Natural killer cell (primary cell): ENCODE measurements at regions not wholly inside any gene's neighbourhood (a gene's known extent, or its start where the extent isn't known, plus 50 kb on each side); places are given as distances from the start of the nearest gene placed in this dataset.
A peak's percentile ranks its signal among the peaks of the same experiment; 100 is the strongest.

Experiments
- ATAC-seq, 3 donors: fragments of 150-1000 bp in 2 of 3; fragments of 200-7000 bp in 1 of 3; cut with Tn5 transposase; 1 replicate in 1 of 3; 2 replicates in 2 of 3; pipeline ENCODE4 v1.10.0; 2021; ENCODE audit warnings: mild to moderate bottlenecking in 2 of 3, moderate library complexity in 2 of 3
- DNase-seq, 2 donors: peaks; one replicate each; pipeline versions ENCODE4 v3.0.0 to v3.0.0-alpha.2; 2013 to 2021; ENCODE audit warnings: mixed read lengths in 1 of 2
- H3K27ac ChIP-seq: one replicate; pipeline ENCODE4 v1.5.1; 2013; ENCODE audit warnings: mild to moderate bottlenecking, low read length
- H3K27me3 ChIP-seq: one replicate; pipeline ENCODE4 v1.6.1; 2013; ENCODE audit warnings: low read length; ENCODE audit not compliant: control insufficient read depth, insufficient read depth
- H3K36me3 ChIP-seq: one replicate; pipeline ENCODE4 v1.6.1; 2013; ENCODE audit warnings: low read length; ENCODE audit not compliant: control insufficient read depth, insufficient read depth
- H3K4me1 ChIP-seq: one replicate; pipeline ENCODE4 v1.6.1; 2013; ENCODE audit warnings: low read length; ENCODE audit not compliant: control insufficient read depth, insufficient read depth
- H3K4me3 ChIP-seq: one replicate; pipeline ENCODE4 v1.5.1; 2013; ENCODE audit warnings: low read length
- H3K9me3 ChIP-seq: one replicate; pipeline ENCODE4 v1.6.1; 2013; ENCODE audit warnings: low read length; ENCODE audit not compliant: control insufficient read depth, insufficient read depth
- H3K27ac Mint-ChIP-seq, 2 donors: one replicate each; pipeline ENCODE4 v1.8.0; 2022; ENCODE audit warnings: mild to moderate bottlenecking in 2 of 2, mixed read lengths in 2 of 2, moderate library complexity in 1 of 2
- H3K27me3 Mint-ChIP-seq, 2 donors: one replicate each; pipeline ENCODE4 v1.8.0; 2022; ENCODE audit warnings: low read depth in 2 of 2, mixed read lengths in 2 of 2
- H3K36me3 Mint-ChIP-seq: one replicate; pipeline ENCODE4 v1.8.0; 2022; ENCODE audit warnings: mixed read lengths
- H3K4me1 Mint-ChIP-seq, 2 donors: one replicate each; pipeline ENCODE4 v1.8.0; 2022; ENCODE audit warnings: mixed read lengths in 2 of 2
- H3K4me3 Mint-ChIP-seq: one replicate; pipeline ENCODE4 v1.8.0; 2022; ENCODE audit warnings: mild to moderate bottlenecking, moderate library complexity, mixed read lengths
- H3K9me3 Mint-ChIP-seq, 2 donors: one replicate each; pipeline ENCODE4 v1.8.0; 2022; ENCODE audit warnings: mixed read lengths in 2 of 2
- CTCF ChIP-seq: fragments of 200-600 bp; IDR thresholded peaks from one replicate; pipeline ENCODE4 v1.8.0; 2022; ENCODE audit warnings: antibody characterized with exemption
- WGBS: methylation state at CpG from one replicate; pipeline ENCODE4 v1.1.7; 2013; ENCODE audit warnings: missing lambda C conversion rate; ENCODE audit not compliant: insufficient coverage; 5-methylcytosine and 5-hydroxymethylcytosine counted together
- intact Hi-C: fragments of 100-400 bp; cut with micrococcal nuclease; formaldehyde crosslinking; loops from one replicate; pipeline ENCODE4 v1.14.2; 2022

- Histone ChIP-seq H3K4me3 (no peak overlapping the region), H3K27ac (no peak overlapping the region), H3K9me3 (no peaks in the 10 kb centered on the region), H3K36me3 (no peaks in the 10 kb centered on the region), H3K4me1 (peaks cover 81% of the 10 kb centered on the region), H3K27me3 (no peaks in the 10 kb centered on the region)
- H3K9me3 Mint-ChIP-seq = peaks cover 0 to 2% of the 10 kb centered on the region in 2 donors
- WGBS = 93% methylated on average over 8 of the region's 8 CpGs
- H3K4me1 Mint-ChIP-seq = peaks cover 70 to 83% of the 10 kb centered on the region in 2 donors
- ATAC-seq (no peak), DNase-seq (no peak)
- H3K27me3 Mint-ChIP-seq = no peaks in the 10 kb centered on the region
- no peak for TF ChIP-seq CTCF
- H3K27ac Mint-ChIP-seq = peak overlapping the region; percentile 36 to 94
- intact Hi-C loops = no loop called here
- no peaks in the 10 kb centered on the region for H3K36me3 Mint-ChIP-seq
- H3K4me3 Mint-ChIP-seq = peak overlapping the region; percentile 37
Observed at GRCh38 chr4:152104356-152104755, 343.5 kb upstream of the GATB start.

GRCh38 chr4:152103181-152103901 is 342.5 kb upstream of the GATB start:
- H3K36me3 Mint-ChIP-seq = no peaks in the 10 kb centered on the region
- no peaks in the 10 kb centered on the region for H3K27me3 Mint-ChIP-seq
- intact Hi-C loops = no loop called here
- H3K27ac Mint-ChIP-seq = peak overlapping the region; percentile 94 to 97
- Histone ChIP-seq H3K4me3 (no peak overlapping the region), H3K4me1 (peaks cover 90% of the 10 kb centered on the region), H3K36me3 (no peaks in the 10 kb centered on the region), H3K27ac (peak overlapping the region; percentile 86), H3K27me3 (no peaks in the 10 kb centered on the region), H3K9me3 (no peaks in the 10 kb centered on the region)
- WGBS = 78% methylated on average over 8 of the region's 8 CpGs
- peaks cover 77 to 88% of the 10 kb centered on the region in 2 donors for H3K4me1 Mint-ChIP-seq
- H3K4me3 Mint-ChIP-seq = peak overlapping the region; percentile 28
- TF ChIP-seq CTCF = no peak
- DNase-seq = no peak
- no peak for ATAC-seq
- peaks cover 0 to 2% of the 10 kb centered on the region in 2 donors for H3K9me3 Mint-ChIP-seq

GRCh38 chr4:152102436-152103000 is 341.7 kb upstream of the GATB start:
- H3K27me3 ChIP-seq = no peaks in the 10 kb centered on the region
- peak overlapping the region; percentile 94 to 97 for H3K27ac Mint-ChIP-seq
- peak overlapping the region; percentile 86 for H3K27ac ChIP-seq
- DNase-seq (no peak), ATAC-seq (no peak)
- H3K36me3 Mint-ChIP-seq = no peaks in the 10 kb centered on the region
- no peaks in the 10 kb centered on the region for H3K36me3 ChIP-seq
- intact Hi-C loops = no loop called here
- H3K9me3 ChIP-seq = no peaks in the 10 kb centered on the region
- no peak overlapping the region for H3K4me3 ChIP-seq
- no peaks in the 10 kb centered on the region for H3K27me3 Mint-ChIP-seq
- H3K4me1 Mint-ChIP-seq = peaks cover 80 to 87% of the 10 kb centered on the region in 2 donors
- peaks cover 0 to 2% of the 10 kb centered on the region in 2 donors for H3K9me3 Mint-ChIP-seq
- H3K4me3 Mint-ChIP-seq = peak overlapping the region; percentile 91
- 99% methylated on average over 5 of the region's 5 CpGs for WGBS
- TF ChIP-seq CTCF = no peak
- peaks cover 92% of the 10 kb centered on the region for H3K4me1 ChIP-seq
